Effector memory CD8-positive, alpha-beta T cell (primary cell): ENCODE measurements at regions not wholly inside any gene's neighbourhood (a gene's known extent, or its start where the extent isn't known, plus 50 kb on each side); places are given as distances from the start of the nearest gene placed in this dataset.
"Not testable (repeated sequence)": the region's sequence is repeated elsewhere in the genome, so short reads cannot be mapped to it uniquely, and the experiment has no call there.

Source experiments
- ATAC-seq: fragments of 150-1000 bp; cut with Tn5 transposase; replicated peaks from 2 replicates; pipeline ENCODE4 v1.10.0; 2021; ENCODE audit warnings: mild to moderate bottlenecking, moderate library complexity
- DNase-seq, 3 experiments: peaks; one replicate each; pipeline ENCODE4 v3.0.0; 2021
- H3K27ac Mint-ChIP-seq, 2 donors: one replicate each; pipeline ENCODE4 v1.8.0; 2022; ENCODE audit warnings: mild to moderate bottlenecking in 2 of 2, mixed read lengths in 2 of 2, moderate library complexity in 2 of 2
- H3K27me3 Mint-ChIP-seq, 2 donors: one replicate each; pipeline ENCODE4 v1.8.0; 2022; ENCODE audit warnings: mixed read lengths in 2 of 2
- H3K36me3 Mint-ChIP-seq: one replicate; pipeline ENCODE4 v1.8.0; 2022; ENCODE audit warnings: mild to moderate bottlenecking, moderate library complexity, mixed read lengths; ENCODE audit not compliant: insufficient read depth
- H3K4me1 Mint-ChIP-seq, 2 donors: one replicate each; pipeline ENCODE4 v1.8.0; 2022; ENCODE audit warnings: low read depth in 2 of 2, mixed read lengths in 2 of 2
- H3K4me3 Mint-ChIP-seq, 2 donors: one replicate each; pipeline ENCODE4 v1.8.0; 2022; ENCODE audit warnings: mild to moderate bottlenecking in 2 of 2, mixed read lengths in 2 of 2, moderate library complexity in 2 of 2
- H3K9me3 Mint-ChIP-seq, 2 donors: one replicate each; pipeline ENCODE4 v1.8.0; 2022; ENCODE audit warnings: mixed read lengths in 2 of 2

DNA sequence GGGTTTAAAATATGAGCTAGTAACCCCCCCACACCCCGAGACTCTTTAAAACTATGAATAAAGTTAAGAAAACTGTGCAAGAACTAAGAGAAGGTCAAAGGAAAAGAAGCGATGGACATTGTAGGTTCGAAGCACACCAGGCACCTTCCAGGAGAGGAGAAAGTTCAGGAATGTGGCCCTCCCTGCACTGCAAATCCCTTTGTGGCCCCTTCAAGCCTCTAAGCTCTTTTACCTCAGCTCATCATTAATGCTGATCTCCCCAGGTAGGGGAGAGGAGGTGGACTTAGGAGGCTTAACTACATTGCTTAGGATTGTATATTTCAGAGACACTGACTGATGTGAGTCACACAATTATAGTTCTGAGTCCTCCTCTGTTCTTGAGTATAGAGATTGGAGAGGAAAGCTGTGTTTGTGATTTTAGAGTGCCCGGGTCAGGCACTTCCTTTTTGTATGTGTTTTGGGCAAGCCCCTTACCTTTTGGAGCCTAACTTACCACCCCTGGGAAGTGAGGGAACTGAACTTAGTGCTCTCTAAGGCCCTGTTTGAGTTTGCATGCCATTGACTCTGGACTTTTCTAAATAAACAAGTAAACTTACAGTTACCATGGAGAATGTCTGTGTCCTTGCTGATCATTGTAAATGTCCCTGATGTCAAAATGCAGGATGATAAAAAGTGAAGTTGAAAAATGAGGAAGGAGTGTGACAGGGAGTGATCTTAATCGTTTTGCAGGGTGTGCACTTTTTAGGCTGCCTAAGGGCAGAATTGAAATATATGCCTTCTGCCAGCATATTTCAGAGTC is 140.8 kb upstream of the ZEB2 start:
- H3K4me3 Mint-ChIP-seq: no peak overlapping the region
- no peaks in the 10 kb centered on the region for H3K27me3 Mint-ChIP-seq
- peaks cover 8 to 15% of the 10 kb centered on the region in 2 donors for H3K4me1 Mint-ChIP-seq
- H3K9me3 Mint-ChIP-seq: no peaks in the 10 kb centered on the region
- DNase-seq (no peak), ATAC-seq (no peak)
- peak overlapping the region; percentile 94 to 95 for H3K27ac Mint-ChIP-seq
- no peaks in the 10 kb centered on the region for H3K36me3 Mint-ChIP-seq

DNA sequence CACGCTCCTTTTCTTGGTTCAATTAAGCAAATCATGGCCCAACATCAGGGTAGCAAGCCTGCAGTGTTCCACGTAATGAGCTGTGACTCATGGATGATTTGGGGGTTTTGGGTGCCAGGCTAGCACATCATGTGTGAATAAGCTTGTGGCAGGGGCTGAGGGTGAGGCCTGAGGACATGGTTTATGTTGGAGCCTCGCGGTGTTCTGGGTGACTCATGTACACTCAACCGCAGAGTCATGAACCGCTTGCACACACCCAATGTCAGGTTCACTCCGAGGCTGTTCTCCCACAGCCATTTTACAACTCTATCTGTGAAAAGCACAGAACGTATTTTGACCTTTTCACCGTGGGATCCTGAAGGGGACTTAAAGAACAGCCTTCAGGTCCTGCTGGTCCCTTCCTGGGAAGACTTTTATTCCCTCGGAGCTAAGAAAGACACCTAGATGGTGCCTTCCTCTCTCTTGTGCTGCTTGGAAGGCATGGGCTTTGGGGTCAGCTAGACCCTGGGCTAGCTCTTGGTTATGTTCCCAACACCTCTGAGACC is 139.9 kb upstream of the ZEB2 start:
- peak; percentile 97 for ATAC-seq
- H3K27ac Mint-ChIP-seq: peak overlapping the region; percentile 94 to 95
- H3K36me3 Mint-ChIP-seq: no peaks in the 10 kb centered on the region
- H3K4me1 Mint-ChIP-seq: peaks cover 8 to 15% of the 10 kb centered on the region in 2 donors
- H3K27me3 Mint-ChIP-seq: no peaks in the 10 kb centered on the region
- no peaks in the 10 kb centered on the region for H3K9me3 Mint-ChIP-seq
- peak; percentile 64 to 73 (median 64) for DNase-seq
- H3K4me3 Mint-ChIP-seq: peak overlapping the region; percentile 17 to 28

DNA sequence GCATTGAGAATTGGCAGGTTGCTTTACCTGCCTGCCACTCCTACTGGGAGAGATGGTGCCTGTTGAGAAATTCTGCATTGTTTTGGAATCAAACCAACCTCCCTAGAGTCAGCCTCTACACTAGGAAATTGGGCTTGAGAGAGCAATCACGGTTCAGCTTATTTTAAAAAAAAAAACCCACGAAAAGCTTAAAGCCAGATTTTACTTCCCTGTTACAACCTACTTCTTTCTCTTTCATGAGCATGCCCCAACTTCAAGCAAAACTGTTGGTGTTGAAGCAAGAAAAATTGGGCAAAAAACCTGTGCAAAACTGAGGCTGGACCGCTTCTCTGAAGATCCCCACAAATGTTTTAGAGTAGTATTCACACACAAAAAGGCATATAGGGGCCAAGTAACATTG is 134.6 kb upstream of the ZEB2 start:
- Mint-ChIP-seq H3K27me3 (no peaks in the 10 kb centered on the region), H3K36me3 (no peaks in the 10 kb centered on the region), H3K4me3 (no peak overlapping the region), H3K4me1 (peaks cover 0 to 3% of the 10 kb centered on the region in 2 donors), H3K9me3 (no peaks in the 10 kb centered on the region), H3K27ac (no peak overlapping the region)
- DNase-seq (no peak), ATAC-seq (no peak)

DNA sequence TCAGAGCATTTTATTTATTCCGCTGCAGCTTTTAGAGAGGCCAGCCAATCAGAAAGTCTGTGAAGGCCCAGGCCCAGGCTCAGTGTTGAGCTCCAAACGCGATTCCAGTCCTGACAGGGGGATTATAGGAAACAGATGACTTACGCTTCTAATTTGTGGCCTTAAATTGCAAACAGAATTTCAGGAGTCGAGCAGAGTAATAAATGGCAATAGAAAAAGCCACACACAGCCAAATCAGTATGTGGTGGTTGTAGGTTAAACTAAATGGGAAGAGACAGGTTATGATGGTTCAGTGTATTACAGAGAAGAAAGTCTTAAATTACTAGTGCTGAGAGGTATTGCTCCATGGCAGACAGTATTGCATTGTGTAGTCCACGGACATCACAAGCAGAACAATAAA is 131.0 kb upstream of the ZEB2 start:
- no peak for DNase-seq
- H3K27ac Mint-ChIP-seq: no peak overlapping the region
- H3K36me3 Mint-ChIP-seq: no peaks in the 10 kb centered on the region
- H3K4me1 Mint-ChIP-seq: no peaks in the 10 kb centered on the region
- H3K9me3 Mint-ChIP-seq: no peaks in the 10 kb centered on the region
- H3K27me3 Mint-ChIP-seq: no peaks in the 10 kb centered on the region
- no peak for ATAC-seq
- H3K4me3 Mint-ChIP-seq: no peak overlapping the region

DNA sequence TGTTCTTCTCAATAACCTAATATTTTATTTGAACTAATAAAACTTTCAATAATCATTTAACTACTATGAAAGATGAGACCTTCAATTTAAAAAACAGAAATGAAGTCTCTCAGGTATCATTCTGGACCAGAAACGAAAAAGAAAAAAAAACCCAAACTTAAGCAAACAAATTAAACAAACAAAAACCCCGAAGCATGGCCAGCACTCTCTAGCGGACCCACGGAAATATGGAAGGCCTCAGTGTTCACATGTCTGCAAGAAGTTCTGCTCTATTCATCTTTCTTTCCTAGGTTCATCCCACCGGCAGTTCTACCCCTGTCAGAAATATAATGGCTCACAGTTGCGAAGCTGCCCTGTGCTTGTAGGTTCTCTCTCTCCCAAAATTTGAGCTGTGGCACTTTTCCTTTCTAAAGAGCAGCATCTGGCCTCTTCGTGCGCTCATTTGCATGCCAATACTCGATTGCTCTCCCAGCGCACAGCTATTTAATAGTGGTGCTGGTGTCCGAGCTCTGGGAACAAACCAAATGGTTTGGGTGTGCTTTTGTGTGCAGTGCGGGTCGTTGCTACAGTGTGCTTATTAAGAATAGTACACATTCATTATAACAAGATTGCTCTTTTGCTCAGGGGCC is 129.0 kb upstream of the ZEB2 start:
- H3K4me1 Mint-ChIP-seq: no peaks in the 10 kb centered on the region
- H3K27me3 Mint-ChIP-seq: no peaks in the 10 kb centered on the region
- DNase-seq (no peak), ATAC-seq (no peak)
- no peaks in the 10 kb centered on the region for H3K9me3 Mint-ChIP-seq
- no peak overlapping the region for H3K4me3 Mint-ChIP-seq
- no peaks in the 10 kb centered on the region for H3K36me3 Mint-ChIP-seq
- H3K27ac Mint-ChIP-seq: no peak overlapping the region

DNA sequence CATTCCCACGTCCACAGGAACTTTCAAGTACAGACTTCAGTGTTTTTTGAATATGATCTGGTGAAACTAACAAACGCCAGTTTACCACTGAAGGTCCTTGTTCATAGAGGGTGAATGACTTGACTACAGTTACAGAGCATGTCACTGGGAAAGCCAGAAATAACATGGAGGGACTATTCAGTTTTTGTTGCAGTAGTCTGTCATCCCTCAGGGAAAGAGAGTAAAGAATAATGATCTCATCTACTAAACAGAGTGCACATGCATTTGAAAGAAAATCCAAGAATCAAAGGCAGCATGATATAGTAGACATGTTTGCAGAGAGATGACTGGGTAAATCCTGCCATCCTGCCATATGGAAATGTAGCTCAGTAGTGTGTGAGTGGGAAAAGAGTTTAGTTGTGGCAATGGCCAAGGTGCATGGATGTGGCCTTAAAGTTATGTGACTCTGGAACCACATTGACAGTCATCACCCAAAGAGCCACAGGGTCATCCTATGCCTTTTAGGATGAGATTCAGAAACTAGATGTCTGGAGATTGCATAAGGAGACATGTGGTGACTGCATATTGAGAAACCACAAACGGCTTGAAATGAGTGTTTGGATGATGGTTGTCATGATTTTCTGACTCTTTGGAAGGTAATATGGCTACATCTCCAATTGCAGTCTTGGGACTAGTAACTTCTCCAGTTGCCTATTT is 125.3 kb upstream of the ZEB2 start:
- no peak overlapping the region for H3K27ac Mint-ChIP-seq
- H3K27me3 Mint-ChIP-seq: peaks cover 0 to 6% of the 10 kb centered on the region in 2 donors
- H3K4me1 Mint-ChIP-seq: no peaks in the 10 kb centered on the region
- no peak overlapping the region for H3K4me3 Mint-ChIP-seq
- H3K9me3 Mint-ChIP-seq: peaks cover 0 to 3% of the 10 kb centered on the region in 2 donors
- no peak for DNase-seq
- ATAC-seq: no peak
- no peaks in the 10 kb centered on the region for H3K36me3 Mint-ChIP-seq

DNA sequence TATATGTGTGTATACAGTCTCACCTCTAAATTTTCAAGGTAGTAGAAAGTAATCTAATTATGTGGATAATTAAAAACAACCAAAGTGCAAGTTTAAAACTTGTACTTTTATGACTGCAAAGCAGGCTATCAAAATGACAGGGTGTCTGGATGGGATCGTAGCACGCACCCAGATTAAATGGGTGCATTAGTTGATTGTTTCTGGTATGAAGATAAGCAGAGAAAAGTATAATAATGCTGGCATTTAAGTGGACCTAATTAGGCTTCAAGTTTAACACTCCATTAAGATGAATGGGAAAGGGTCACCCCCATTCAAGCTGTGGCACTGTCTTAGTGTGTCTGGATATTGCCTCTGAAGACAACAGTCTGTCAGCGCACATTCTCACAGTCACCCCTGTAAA is 124.6 kb upstream of the ZEB2 start:
- Mint-ChIP-seq H3K4me1 (no peaks in the 10 kb centered on the region), H3K9me3 (peaks cover 0 to 3% of the 10 kb centered on the region in 2 donors), H3K36me3 (no peaks in the 10 kb centered on the region), H3K27me3 (peaks cover 0 to 6% of the 10 kb centered on the region in 2 donors), H3K27ac (no peak overlapping the region), H3K4me3 (no peak overlapping the region)
- ATAC-seq (no peak), DNase-seq (no peak)

DNA sequence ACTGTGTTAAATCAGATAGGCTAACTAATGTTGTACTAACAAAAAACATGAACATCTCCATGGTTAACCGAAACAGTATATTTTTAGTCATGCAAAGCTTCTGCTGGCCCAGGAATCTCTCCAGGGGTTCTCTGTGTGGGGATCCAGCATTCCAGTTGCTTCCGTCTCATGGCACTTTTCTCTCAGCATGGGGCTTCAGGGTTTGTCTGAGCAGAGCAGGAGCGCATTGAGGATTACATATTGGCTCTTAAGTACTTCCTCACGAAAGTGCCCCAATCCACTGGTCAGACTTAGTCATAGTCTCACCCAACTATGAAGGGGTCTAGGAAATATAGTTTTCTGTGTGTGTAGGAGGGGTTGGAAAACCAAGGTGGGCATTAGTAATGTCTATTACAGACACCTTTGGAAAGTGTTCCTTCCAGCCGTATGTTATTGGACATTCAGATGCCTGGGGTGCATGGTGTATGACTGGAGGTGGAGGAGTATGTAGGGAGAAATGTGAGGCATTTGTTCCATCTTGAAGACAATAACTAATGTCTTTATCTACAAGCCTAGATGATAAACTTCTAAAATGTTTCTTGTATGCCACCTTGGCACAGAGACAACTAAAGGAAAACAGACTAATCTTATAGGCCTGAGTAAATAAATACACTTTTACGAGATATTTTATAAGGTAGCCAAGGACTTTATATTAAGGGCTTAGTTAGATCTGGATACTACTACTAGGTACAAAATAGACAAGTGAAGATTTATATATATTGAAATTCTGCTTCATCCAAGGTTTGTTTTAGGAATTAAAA is 123.8 kb upstream of the ZEB2 start:
- H3K36me3 Mint-ChIP-seq: no peaks in the 10 kb centered on the region
- peaks cover 0 to 3% of the 10 kb centered on the region in 2 donors for H3K9me3 Mint-ChIP-seq
- no peak overlapping the region for H3K27ac Mint-ChIP-seq
- ATAC-seq (no peak), DNase-seq (no peak)
- peaks cover 0 to 6% of the 10 kb centered on the region in 2 donors for H3K27me3 Mint-ChIP-seq
- H3K4me1 Mint-ChIP-seq: no peaks in the 10 kb centered on the region
- H3K4me3 Mint-ChIP-seq: no peak overlapping the region

DNA sequence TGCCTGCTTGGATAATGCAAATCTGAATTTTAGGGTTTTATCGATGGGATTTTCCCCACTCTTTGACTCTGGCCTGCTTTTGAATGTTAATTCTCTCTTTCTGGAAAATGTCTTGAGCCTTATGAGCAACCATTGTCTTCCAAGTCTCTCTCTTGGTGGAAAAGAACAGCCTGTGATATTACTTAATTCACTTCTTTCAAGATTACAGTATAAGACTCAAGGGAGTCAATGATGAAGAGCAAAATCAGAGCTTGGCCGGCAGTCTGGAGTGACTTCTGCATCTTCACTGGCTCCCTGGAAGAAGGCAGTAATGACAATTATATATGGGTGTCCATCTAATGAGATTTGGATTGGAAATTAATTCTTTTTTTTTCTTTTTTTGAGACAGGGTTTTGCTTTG is 122.9 kb upstream of the ZEB2 start:
- no peak for DNase-seq
- H3K9me3 Mint-ChIP-seq: peaks cover 0 to 3% of the 10 kb centered on the region in 2 donors
- no peaks in the 10 kb centered on the region for H3K36me3 Mint-ChIP-seq
- H3K4me3 Mint-ChIP-seq: no peak overlapping the region
- no peaks in the 10 kb centered on the region for H3K4me1 Mint-ChIP-seq
- H3K27me3 Mint-ChIP-seq: peaks cover 0 to 6% of the 10 kb centered on the region in 2 donors
- no peak overlapping the region for H3K27ac Mint-ChIP-seq
- ATAC-seq: no peak

DNA sequence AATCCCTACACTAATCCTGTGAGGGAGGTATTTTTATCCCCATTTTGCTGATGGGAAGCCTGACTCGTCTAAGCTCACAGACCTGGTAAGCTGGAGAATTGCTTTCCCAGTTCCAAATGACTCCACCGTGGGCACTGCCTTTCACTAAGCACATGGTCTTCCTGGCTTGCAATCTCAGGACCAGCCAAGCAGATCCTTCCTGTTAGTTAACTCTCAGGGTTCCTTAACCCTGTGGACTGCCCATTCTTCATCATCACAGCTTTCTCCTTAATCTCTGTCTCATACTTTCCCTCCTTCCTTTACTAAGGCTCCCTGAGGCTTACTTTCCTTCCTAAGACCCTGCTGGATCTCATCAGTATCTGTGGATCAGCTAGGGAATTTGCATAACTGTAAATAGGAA is 122.2 kb upstream of the ZEB2 start:
- Mint-ChIP-seq H3K4me3 (no peak overlapping the region), H3K9me3 (peaks cover 0 to 3% of the 10 kb centered on the region in 2 donors), H3K27ac (no peak overlapping the region), H3K4me1 (peaks cover 4 to 7% of the 10 kb centered on the region in 2 donors), H3K36me3 (no peaks in the 10 kb centered on the region), H3K27me3 (peaks cover 0 to 6% of the 10 kb centered on the region in 2 donors)
- no peak for DNase-seq
- ATAC-seq: no peak

DNA sequence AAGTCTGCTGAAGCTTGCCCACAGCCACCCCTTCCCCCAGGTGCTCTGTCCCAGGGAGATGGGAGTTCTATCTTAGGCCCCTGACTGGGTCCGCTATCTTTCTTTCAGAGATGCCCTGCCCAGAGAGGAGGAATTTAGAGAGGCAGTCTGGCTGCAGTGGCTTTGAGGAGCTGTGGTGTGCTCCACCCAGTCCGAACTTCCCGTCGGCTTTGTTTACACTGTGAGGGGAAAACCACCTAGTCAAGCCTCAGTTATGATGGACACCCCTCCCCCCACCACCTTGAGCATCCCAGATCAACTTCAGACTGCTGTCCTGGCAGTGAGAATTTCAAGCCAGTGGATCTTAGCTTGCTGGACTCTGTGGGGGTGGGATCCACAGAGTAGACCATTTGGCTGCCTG is 118.3 kb upstream of the ZEB2 start:
- not testable (repeated sequence) for H3K36me3 Mint-ChIP-seq, H3K27me3 Mint-ChIP-seq, H3K4me3 Mint-ChIP-seq, ATAC-seq, DNase-seq, H3K27ac Mint-ChIP-seq
- peaks cover 7 to 12% of the 10 kb centered on the region in 2 donors for H3K9me3 Mint-ChIP-seq
- peaks cover 9 to 16% of the 10 kb centered on the region in 2 donors for H3K4me1 Mint-ChIP-seq

DNA sequence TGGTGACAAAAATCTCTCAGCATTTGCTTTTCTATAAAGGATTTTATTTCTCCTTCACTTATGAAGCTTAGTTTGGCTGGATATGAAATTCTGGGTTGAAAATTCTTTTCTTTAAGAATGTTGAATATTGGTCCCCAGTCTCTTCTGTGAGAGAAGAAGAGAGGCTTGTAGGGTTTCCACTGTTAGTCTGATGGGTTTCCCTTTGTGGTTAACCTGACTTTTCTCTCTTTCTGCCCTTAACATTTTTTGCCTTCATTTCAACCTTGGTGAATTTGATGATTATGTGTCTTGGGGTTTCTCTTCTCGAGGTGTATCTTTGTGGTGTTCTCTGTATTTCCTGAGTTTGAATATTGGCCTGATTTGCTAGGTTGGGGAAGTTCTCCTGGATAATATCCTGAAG is 116.9 kb upstream of the ZEB2 start:
- H3K4me3 Mint-ChIP-seq: peak overlapping the region in 1 of 2 donors; percentile 28
- peaks cover 7 to 12% of the 10 kb centered on the region in 2 donors for H3K9me3 Mint-ChIP-seq
- H3K27ac Mint-ChIP-seq: peak overlapping the region in 1 of 2 donors; percentile 7
- peaks cover 9 to 16% of the 10 kb centered on the region in 2 donors for H3K4me1 Mint-ChIP-seq
- DNase-seq, H3K27me3 Mint-ChIP-seq, H3K36me3 Mint-ChIP-seq: not testable (repeated sequence)
- peak; percentile 58 for ATAC-seq

DNA sequence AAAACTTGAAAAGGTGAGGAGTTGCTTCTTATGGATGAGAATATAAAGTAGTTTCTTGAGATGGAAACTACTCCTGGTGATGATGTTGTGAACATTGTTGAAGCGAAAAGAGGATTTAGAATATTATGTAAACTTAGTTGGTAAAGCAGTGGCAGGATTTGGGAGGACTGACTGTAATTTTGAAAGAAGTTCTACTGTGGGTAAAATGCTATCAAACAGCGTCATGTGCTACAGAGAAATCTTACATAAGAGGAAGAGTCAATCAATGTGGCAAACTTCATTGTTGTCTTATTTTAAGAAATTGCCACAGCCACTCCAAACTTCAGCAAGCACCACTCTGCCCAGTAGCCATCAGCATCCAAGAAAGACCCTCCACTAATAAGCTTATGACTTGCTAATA is 112.9 kb upstream of the ZEB2 start:
- Mint-ChIP-seq H3K4me1 (peaks cover 11 to 15% of the 10 kb centered on the region in 2 donors), H3K27ac (no peak overlapping the region), H3K4me3 (no peak overlapping the region), H3K27me3 (peaks cover 1 to 4% of the 10 kb centered on the region in 2 donors), H3K9me3 (peaks cover 4 to 12% of the 10 kb centered on the region in 2 donors), H3K36me3 (no peaks in the 10 kb centered on the region)
- no peak for DNase-seq
- ATAC-seq: no peak
